ENCODE measurements at regions not wholly inside any gene's neighbourhood (a gene's known extent, or its start where the extent isn't known, plus 50 kb on each side); places are given as distances from the start of the nearest gene placed in this dataset.

GRCh38 chr1:82807563-82807962 is 1006.8 kb downstream of the ADGRL2 start:
- H3K4me3 ChIP-seq (ENCODE audit: control insufficient read depth, low read depth, low read length): no peak overlapping the region
- no peak for DNase-seq (ENCODE audit: low read depth)
- no peak for TF ChIP-seq CTCF (conservative IDR thresholded peaks at IDR 0.05; ENCODE audit: control insufficient read depth, insufficient read depth, low read depth, low read length)

- H3K4me3 ChIP-seq (ENCODE audit: control insufficient read depth, low read depth, low read length): no peak overlapping the region
- TF ChIP-seq CTCF (conservative IDR thresholded peaks at IDR 0.05; ENCODE audit: control insufficient read depth, insufficient read depth, low read depth, low read length): no peak
- no peak for DNase-seq (ENCODE audit: low read depth)
Observed at GRCh38 chr1:82806133-82806532, 1005.4 kb downstream of the ADGRL2 start.

- no peak for TF ChIP-seq CTCF (conservative IDR thresholded peaks at IDR 0.05; ENCODE audit: control insufficient read depth, insufficient read depth, low read depth, low read length)
- H3K4me3 ChIP-seq (ENCODE audit: control insufficient read depth, low read depth, low read length): no peak overlapping the region
- DNase-seq (ENCODE audit: low read depth): no peak
Observed at GRCh38 chr1:82801176-82801575, 1000.4 kb downstream of the ADGRL2 start.

- TF ChIP-seq CTCF (conservative IDR thresholded peaks at IDR 0.05; ENCODE audit: control insufficient read depth, insufficient read depth, low read depth, low read length): no peak
- no peak overlapping the region for H3K4me3 ChIP-seq (ENCODE audit: control insufficient read depth, low read depth, low read length)
- no peak for DNase-seq (ENCODE audit: low read depth)
Observed at GRCh38 chr1:82800721-82801120, 1000.0 kb downstream of the ADGRL2 start.

- no peak for DNase-seq (ENCODE audit: low read depth)
- no peak for TF ChIP-seq CTCF (conservative IDR thresholded peaks at IDR 0.05; ENCODE audit: control insufficient read depth, insufficient read depth, low read depth, low read length)
Observed at GRCh38 chr1:82799261-82799660, 998.5 kb downstream of the ADGRL2 start.

GRCh38 chr1:82795508-82796149 is 994.9 kb downstream of the ADGRL2 start:
- TF ChIP-seq CTCF (conservative IDR thresholded peaks at IDR 0.05; ENCODE audit: control insufficient read depth, insufficient read depth, low read depth, low read length): no peak
- DNase-seq (ENCODE audit: low read depth): no peak
- no peak overlapping the region for H3K4me3 ChIP-seq (ENCODE audit: control insufficient read depth, low read depth, low read length)

More at GRCh38 chr1:82799261-82799660, 998.5 kb downstream of the ADGRL2 start:
- no peak overlapping the region for H3K4me3 ChIP-seq (ENCODE audit: control insufficient read depth, low read depth, low read length)

- no peak for DNase-seq (ENCODE audit: low read depth)
- H3K4me3 ChIP-seq (ENCODE audit: control insufficient read depth, low read depth, low read length): no peak overlapping the region
- no peak for TF ChIP-seq CTCF (conservative IDR thresholded peaks at IDR 0.05; ENCODE audit: control insufficient read depth, insufficient read depth, low read depth, low read length)
Observed at GRCh38 chr1:82792151-82792550, 991.4 kb downstream of the ADGRL2 start.
